ENCODE measurements at regions not wholly inside any gene's neighbourhood (a gene's known extent, or its start where the extent isn't known, plus 50 kb on each side); places are given as distances from the start of the nearest gene placed in this dataset.

DNA sequence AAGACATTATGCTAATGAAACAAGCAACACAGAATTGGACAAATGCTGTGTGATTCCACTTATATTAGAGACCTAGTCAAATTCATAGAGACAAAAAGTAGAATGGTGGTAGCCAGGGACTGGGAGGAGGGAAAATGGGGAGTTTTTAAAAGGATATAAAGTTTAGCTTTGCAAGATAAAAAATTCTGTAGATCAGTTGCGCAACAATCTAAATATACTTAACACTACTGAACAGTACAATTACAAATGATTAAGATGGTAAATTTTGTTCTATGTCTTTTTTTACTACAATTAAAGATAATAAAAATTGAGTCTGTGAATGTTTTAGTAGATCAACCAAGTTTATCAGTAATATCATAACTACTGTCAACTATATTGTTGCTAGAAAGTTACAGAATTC lies 340.1 kb upstream of the PDZRN3 start:
- no peak for DNase-seq (ENCODE audit: low read depth, low spot score)

DNA sequence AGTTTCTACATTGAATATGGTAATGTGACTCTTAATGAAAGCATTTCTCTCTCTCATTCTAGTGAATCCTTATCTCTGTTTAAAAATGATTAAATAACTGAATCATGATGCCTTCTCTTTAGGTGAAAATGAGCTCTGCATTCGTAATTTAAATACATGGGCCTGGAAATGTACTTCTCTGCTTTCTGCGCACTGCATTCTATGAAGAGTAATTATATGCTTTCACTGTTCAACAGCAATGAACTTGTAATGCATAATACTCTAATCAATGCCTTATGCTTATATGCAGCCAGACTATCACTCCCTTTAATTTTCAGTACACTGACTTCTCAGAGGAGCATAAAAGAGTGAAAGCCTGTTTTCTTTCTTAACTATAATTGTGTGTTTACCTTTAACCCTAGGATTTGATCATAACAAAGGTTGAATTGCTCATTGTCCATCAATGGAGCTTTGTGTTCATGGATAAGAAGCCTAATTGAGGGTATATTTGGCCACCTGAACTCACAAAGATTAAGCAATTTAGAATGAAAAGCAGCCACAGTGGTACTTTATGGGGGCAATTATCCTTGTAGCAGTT lies 330.8 kb upstream of the PDZRN3 start:
- no peak for DNase-seq (ENCODE audit: low read depth, low spot score)

DNA sequence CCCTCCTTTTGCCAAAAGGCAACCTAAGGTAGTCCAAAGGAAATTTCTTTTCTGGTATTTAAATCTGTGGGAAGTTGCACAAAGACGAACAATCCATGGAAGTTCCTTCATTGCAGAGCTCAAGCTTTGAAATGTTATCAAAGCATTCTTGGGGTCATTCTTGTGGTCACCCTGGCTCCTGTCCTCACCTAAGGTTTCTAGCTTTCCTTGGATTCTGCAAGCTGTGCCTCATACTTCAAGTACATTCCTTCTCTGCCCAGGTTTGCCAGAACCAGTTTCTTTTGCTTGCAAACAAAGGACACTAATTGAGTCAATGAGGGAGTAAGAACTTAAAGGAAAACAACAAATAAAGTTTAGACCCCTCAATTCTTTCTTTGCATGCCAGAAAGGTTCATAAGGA lies 329.8 kb upstream of the PDZRN3 start:
- no peak for DNase-seq (ENCODE audit: low read depth, low spot score)

DNA sequence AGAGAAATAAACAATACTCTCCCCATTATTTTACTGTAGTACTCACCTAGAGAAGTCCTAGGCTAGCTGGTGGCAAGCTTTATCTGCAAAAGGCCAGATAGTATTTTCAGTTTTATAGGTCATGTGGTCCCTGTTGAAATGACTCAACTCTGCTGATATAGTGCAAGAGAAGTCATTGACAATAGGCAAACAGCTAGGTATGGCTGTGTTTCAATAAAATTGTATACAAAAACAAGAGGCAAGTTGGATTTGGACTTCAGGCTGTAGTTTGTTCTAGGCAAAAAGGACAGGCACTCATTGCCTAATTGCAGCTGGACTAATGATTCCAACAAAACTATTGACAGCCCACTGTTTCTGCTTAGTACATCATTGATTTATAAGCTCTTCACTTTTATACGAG lies 328.0 kb upstream of the PDZRN3 start:
- DNase-seq (ENCODE audit: low read depth, low spot score): no peak

DNA sequence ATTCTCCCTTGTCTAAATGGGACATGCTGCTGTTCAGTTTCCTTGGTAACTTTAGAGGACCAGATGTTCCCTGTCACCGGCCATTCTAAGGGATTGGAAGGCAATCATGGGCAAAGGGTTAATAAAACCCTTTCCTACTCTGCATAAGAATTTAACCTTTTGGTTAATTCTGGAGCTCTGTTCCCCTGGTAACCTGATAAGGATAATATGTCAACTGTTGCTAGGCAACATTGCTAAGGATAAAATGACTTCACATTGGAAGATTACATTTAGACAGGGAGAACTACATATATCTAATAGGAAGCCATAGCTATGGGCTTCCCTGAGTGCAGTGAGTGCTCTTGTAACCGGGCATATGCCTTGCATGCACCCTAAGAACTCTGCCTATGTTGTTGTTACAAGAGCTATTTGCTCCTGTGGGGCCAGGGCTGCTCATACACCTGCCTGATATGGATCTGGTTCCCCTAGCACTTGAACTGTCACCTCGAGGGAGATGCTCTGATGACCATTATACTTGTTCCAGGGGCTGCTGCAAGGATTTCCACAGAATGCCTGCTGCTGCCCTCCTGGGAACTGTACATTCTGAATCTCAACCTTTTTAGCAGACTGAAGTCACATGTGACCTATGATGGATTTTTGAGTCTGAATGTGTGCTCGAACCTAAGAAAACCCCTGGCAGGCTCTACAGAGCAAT lies 326.3 kb upstream of the PDZRN3 start:
- DNase-seq (ENCODE audit: low read depth, low spot score): no peak

DNA sequence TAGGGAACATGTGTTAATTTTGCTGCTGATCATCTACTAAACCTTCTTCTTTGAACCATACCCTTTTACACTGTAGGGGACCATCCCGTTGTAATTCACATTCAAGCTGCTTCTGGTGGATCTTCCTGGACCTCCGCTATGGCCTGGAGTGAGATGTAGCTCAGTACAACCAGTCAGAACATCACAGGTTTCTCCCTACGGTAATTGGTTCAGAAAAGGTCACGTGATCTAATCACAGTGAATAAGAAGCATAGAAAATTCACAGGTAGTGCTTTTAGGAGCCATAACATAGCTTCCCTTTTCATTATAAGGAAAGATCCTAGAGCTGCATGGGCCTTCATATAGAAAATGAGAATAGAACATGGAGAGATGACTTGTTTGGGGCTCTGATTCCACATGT lies 320.8 kb upstream of the PDZRN3 start:
- DNase-seq (ENCODE audit: low read depth, low spot score): no peak

DNA sequence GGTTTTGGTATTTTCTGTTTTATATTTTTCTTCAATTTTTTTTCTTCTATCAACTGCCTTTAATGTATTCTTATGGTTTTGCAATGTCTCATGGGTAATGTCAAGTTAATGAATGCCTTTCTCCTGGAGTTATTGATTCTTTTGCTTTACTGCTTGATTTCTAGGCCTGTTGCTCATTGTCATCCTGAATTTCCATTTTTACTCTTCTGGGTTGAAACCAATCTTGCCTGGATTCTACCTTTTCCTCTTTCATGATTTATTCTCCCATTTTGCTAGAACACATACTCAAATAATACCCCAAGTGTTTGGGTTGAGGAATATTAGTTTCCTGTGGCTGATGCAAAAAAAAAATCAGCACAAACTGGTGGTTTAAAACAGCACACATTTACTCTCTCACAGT lies 315.2 kb upstream of the PDZRN3 start:
- no peak for DNase-seq (ENCODE audit: low read depth, low spot score)

DNA sequence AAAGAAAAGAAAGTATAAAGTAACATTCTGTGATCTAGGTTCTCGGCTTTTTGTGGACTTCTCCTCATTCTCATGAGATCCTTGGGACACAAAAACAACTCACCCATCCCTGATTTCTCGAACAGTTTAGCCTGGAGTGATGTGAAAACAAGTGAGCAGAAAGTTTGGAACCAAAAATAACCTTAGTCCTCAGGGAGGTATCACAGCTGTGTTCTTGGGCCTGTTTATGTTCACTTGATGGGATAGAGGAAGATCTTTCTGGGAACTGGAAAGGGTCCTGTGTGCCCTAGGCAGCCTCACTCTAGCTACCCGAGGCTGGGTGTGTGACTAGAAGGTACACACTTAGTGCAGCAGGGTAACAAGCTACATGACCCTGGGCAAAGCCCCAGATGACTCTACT lies 308.8 kb upstream of the PDZRN3 start:
- DNase-seq (ENCODE audit: low read depth, low spot score): no peak

DNA sequence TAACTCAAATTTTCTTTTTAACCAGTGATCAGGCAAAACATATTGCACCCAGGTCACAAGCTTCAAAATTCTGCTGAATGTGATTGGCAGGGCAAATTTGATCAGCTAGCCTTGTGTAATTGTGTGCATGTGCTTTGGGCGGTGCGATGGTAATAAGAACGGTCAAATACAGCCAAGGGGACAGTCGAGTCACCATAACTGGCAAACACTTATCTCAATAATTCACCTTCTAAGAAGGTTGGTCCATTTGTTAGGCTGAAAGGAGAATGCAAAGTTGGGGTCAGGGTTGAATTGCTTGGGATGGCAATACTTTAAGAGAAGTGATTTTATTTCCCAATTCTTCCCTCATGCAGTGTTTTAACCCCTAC lies 302.4 kb upstream of the PDZRN3 start:
- DNase-seq (ENCODE audit: low read depth, low spot score): no peak

DNA sequence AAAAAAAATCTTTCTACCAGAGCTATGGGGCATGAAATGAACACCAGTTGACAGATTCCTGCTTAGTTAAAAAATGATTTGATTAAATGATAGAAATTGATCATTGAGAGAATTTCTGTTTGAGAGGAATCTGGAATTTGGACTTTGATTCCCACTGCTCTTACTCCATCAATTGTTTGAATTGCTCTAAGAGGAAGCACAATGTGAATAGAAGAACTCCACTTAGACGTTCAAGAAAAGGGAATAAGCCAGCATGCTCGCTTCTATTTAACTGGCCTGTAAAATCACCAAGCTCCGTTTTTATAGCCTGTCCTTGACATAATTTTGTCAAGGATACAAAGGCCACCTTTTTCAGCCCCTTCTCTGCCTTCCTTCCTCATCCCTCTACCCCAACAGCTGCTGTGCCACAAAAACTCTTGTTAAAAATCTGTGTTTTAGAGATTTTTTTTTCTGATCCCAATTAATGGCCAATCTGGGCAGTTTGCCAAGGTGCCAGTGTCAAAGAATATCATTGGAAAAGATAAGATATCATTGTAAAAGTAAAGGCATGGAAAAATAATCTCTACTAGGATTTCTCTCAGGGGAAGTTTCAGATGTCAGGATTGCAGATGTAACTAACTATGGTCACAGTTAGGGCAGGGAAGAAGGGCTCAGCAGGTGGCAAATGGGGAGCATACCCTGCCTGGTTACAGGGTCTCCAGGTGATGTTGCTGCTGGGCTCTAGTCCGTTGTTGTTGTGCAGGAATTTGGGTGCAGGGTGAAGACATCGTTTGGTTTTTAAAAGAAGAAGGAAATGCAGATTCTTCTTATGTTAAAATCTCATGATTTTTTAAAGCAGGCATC lies 301.8 kb upstream of the PDZRN3 start:
- DNase-seq (ENCODE audit: low read depth, low spot score): no peak

DNA sequence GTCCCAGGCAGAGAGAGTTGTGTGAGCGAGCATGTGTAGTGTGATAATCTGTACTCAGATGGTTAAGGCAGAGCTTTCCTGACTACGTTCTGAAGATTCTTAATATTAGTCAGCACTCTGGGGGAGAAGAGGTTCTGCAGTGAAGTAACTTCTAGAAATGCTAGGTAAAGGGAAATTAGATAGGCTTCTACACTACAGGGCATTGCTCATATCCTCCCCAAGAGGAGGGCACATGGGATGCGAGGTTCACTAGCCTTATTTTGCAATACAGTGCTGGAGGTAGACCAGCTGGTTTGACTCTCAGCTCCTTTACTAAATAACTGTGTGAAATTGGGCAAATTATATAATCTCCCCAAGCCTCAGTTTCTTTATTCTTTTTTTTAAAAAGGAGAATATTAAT lies 300.3 kb upstream of the PDZRN3 start:
- no peak for DNase-seq (ENCODE audit: low read depth, low spot score)

DNA sequence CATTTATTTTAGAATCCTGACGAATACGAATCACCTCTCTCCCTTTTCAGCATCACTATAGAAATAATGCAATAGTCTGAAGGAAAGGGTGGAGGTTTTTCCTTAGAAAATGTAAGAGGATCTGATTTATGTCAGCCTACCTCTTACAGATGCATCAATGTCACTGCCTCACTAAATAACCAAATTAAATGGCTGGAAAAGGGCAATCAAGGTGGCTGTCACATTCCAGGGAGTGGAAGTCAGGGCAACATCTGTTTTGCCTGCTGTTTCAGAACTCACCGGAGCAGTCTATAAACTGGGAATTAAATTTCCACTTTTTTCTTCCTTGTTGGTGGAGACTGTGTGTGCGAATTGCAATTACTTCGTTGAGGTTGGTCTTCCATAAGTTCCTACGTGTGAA lies 299.3 kb upstream of the PDZRN3 start:
- no peak for DNase-seq (ENCODE audit: low read depth, low spot score)

DNA sequence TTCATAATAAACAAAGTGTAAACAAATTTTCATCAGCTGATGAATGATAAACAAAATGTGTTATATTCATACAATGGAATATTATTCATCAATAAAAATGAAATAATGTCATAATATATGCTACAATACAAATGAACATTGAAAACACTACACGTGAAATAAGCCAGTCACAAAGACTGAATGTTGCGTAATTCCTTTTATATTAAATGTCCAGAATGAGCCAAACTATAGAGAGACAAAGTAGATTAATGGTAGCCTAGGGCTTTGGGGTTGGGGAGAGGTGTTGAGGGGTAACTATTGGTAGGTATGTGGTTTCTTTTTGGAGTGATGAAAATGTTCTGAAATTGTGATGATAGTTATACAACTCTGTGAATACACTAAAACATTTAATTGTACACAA lies 292.9 kb upstream of the PDZRN3 start:
- no peak for DNase-seq (ENCODE audit: low read depth, low spot score)

DNA sequence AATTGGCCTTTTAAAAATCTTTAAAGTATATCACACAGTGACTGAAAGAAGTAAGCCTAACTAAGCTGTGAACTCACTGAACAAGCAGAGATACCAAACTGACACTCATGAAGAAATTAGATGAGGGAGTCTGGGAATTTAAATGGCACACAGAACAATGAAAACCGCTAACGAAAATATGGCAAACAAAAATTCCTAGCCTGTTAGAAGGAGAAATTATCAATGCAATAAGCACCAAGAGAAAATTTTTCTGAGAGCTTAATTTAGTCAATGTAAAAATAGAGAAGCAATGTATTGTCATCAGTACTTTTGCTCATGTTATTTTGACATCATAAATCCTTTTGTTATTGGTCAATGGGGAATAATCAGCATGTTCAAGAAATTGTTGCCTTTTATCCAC lies 291.1 kb upstream of the PDZRN3 start:
- no peak for DNase-seq (ENCODE audit: low read depth, low spot score)

DNA sequence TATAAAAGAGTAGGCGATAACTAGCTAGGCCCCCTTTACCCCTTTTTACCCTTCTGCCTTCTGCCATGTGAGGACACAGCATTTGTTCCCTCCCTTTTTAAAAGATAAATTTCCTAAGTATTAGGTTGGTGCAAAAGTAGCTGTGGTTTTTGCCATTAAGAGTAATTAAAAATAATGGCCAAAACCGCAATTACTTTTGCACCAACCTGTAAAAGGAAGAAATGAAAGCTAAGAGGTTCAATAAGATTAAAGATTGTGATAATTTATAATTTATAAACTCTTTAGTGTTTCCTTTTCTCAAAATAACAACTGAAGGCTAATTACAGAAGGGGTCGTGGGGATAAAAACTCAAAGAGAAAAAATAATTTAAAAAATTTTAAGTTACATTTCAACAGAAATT lies 283.5 kb upstream of the PDZRN3 start:
- no peak for DNase-seq (ENCODE audit: low read depth, low spot score)

DNA sequence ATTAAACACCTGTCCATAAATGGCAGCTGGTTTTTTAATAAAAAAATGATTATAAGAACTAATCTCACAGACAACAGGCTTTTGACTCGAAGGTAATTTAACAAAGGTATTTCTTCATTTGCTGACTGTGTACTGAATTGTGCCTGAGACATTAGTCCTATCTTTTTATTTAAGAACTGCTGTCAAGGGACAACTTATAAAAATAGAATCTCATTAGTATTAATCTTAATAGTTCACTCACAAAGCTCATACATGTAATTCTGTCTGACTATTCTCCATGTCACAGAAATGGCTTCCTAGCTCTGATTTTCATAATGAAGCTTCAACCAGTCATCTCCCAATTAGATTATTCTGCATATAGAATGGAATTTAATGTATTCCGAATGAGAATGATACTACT lies 276.9 kb upstream of the PDZRN3 start:
- DNase-seq (ENCODE audit: low read depth, low spot score): no peak

DNA sequence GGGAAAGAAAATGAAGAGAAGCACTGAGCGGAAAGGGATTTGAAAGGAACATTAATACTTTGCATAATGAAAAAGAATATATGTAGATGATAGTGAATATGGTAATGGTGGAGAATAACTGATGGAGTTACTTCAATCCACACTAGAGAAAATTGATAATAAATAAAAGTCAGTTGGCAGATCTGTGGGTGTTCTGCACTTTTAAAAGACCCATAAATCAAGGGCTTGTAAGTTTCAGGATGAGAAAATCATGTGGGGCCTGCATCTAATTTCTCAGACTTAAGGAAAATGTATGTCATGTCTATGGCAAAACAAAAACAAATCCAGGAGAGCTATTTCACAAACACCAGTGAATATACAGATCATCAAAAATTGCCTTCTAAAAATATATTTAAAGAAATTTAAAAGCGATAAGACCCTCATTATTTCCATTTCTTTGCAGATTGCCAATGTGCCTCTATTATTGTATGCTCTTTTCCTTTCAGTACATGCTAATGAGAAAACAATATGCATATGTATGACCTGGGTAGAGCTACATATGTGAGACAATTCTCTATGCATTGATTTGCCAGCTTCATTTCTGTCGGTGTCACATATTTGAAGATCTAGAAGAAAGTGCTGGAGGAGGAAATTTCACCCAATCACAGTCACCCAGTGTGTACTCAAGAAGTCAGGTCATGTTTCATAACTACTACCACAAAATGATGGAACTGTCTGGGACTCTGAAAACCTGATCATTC lies 269.9 kb upstream of the PDZRN3 start:
- no peak for DNase-seq (ENCODE audit: low read depth, low spot score)

DNA sequence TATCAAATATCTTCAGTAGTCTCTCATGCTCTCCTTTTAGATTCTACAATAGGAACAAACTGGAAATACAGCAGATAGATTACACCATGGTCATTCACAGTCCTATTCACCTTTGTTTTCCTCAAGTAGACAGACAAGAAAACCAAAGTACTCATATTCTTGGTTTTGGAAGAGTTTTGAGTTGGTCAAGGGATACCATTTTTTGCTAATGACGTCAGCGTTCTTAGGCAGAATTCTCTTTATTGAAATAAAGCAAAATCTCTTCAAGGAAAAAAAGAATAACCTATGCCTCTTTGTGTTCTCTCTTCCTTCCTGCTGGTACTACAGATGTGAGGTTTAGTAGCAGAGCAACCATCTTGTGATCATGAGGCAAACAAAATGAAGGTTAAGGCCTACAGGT lies 268.3 kb upstream of the PDZRN3 start:
- no peak for DNase-seq (ENCODE audit: low read depth, low spot score)

DNA sequence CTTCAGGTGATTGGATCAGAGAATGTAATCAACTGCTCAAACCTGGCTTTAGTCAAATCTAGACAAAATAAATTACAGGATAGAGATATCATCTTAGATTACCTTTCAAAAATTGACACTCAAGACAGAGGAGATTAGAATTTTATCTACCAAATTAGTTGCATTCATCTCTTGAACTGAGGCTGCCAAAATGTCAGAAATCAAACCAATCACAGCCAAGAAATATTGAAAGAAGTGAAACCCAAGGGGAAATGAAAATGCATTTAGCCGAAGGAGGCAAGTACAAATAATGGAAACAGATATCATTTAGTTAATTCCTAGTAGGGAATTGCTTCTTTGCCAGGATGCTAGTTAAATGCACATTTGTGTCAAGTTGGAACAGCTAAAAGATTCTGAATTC lies 261.1 kb upstream of the PDZRN3 start:
- no peak for DNase-seq (ENCODE audit: low read depth, low spot score)

DNA sequence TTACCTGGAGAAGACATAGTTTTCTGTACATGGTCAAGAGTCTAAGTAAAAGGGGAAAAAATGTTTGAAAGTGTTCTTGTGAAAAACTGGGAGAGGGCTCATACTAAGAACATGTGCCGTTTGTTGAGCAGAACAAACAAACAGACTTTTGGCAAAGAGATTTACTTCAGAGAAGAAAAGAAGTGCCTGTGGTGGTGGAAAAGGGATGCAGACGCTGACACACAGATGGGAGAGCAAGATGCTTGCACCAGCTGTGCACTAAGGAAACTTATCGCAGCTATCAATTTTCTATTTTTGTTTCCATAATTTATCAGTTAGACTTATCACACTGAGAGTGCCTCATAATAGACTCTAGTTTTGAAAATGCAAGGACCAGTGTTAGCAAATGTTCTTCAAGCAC lies 259.6 kb upstream of the PDZRN3 start:
- no peak for DNase-seq (ENCODE audit: low read depth, low spot score)

DNA sequence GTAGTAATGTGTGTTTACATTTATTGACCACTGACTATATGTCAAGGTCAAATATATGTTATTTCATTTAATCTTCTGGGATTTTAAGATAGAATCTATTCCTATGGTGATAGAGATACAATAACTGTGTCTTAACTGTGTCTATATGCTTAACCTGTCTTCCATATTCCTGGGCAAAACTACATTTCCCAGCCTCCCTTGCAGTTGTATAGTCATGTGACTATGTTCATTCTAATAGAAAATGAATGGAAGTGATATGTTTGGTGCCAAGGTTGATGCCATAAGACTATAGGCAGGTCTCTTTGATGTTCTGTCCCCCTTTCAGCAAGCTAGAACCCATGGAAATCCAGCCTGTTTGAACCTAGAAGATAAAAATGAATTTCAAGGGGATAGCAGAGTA lies 258.8 kb upstream of the PDZRN3 start:
- no peak for DNase-seq (ENCODE audit: low read depth, low spot score)

DNA sequence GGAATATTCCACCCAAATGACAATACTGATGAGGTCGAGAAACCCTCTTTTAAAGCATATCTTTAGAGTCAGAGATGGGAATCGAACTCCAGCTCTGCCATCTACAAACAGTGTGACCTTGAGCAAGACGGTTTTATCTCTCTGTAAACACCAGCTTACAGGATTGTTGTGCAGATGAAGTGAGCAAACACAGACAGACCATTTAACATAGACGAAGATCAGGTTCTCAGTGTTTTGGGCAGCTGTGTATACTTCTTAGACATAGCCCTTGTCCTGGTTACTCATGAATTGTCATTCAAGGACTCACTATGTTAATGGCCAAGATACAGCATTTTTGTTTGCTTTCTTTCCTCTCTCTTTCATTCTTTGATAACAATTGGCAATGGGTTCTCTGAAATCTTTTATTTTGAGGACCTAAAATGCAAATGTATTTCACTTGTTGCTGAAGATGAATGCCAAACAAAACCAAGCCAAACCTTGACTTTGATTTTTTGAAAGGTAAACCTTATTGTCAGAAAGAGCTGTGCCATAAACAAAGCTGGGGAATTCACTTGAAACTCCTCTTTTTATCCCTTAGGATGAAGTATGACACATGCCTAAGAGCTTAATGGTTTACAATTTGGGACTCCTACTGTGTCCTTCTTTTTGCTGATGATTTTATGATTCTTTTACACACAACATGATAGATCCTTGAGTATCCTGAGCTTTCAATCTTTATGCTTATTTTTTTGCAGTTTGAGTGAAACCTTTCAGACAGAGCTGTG lies 250.0 kb upstream of the PDZRN3 start:
- no peak for DNase-seq (ENCODE audit: low read depth, low spot score)

Data from iPS DF 19.7 (cell line).